PFSK-1 (cell line): ENCODE measurements at regions not wholly inside any gene's neighbourhood (a gene's known extent, or its start where the extent isn't known, plus 50 kb on each side); places are given as distances from the start of the nearest gene placed in this dataset.

Experiments used
- FOXP2 ChIP-seq: optimal IDR thresholded peaks from 2 replicates; pipeline ENCODE3; 2011; ENCODE audit warnings: borderline replicate concordance, control low read depth, inconsistent platforms; ENCODE audit not compliant: insufficient read depth; ENCODE audit errors: extremely low read length, extremely low read depth
- POLR2AphosphoS5 ChIP-seq: IDR thresholded peaks from 2 replicates; pipeline ENCODE4 v1.6.1; 2012; ENCODE audit warnings: low read depth, mild to moderate bottlenecking, control low read depth, low read length, moderate library complexity
- REST ChIP-seq, 2 experiments: IDR thresholded peaks; 2 replicates each; pipeline versions ENCODE4 v1.6.1 to v1.8.0; 2011 to 2012; ENCODE audit warnings: low read depth in 2 of 2, low read length in 2 of 2, control low read depth in 1 of 2, inconsistent platforms in 1 of 2, mild to moderate bottlenecking in 1 of 2, moderate library complexity in 1 of 2; ENCODE audit not compliant: insufficient read depth in 1 of 2
- SIN3A ChIP-seq: IDR thresholded peaks from 2 replicates; pipeline ENCODE4 v1.6.1; 2012; ENCODE audit warnings: mild to moderate bottlenecking, low read length, moderate library complexity, borderline replicate concordance; ENCODE audit not compliant: insufficient read depth
- TAF1 ChIP-seq: IDR thresholded peaks from 2 replicates; pipeline ENCODE4 v1.6.1; 2012; ENCODE audit warnings: low read length, control low read depth, borderline replicate concordance; ENCODE audit not compliant: insufficient read depth

- TF ChIP-seq POLR2AphosphoS5 (no peak), TAF1 (no peak), FOXP2 (no peak), SIN3A (no peak), REST (IDR thresholded peaks at IDR 0.05; ENCODE audit: insufficient read depth in 1 of 2, low read depth in 2 of 2, low read length in 2 of 2) (no peak)
Measured at GRCh38 chr5:58366461-58366860, 93.4 kb downstream of the PLK2 start.

GRCh38 chr5:58365791-58366190 lies 94.1 kb downstream of the PLK2 start:
- TF ChIP-seq TAF1 (no peak), POLR2AphosphoS5 (no peak), FOXP2 (no peak), SIN3A (no peak), REST (IDR thresholded peaks at IDR 0.05; ENCODE audit: insufficient read depth in 1 of 2, low read depth in 2 of 2, low read length in 2 of 2) (no peak)

GRCh38 chr5:58363461-58364249 lies 96.2 kb downstream of the PLK2 start:
- TF ChIP-seq FOXP2, result no peak
- no peak for TF ChIP-seq SIN3A
- TF ChIP-seq TAF1, result no peak
- no peak for TF ChIP-seq REST (IDR thresholded peaks at IDR 0.05; ENCODE audit: insufficient read depth in 1 of 2, low read depth in 2 of 2, low read length in 2 of 2)
- no peak for TF ChIP-seq POLR2AphosphoS5

GRCh38 chr5:58362135-58362534 lies 97.8 kb downstream of the PLK2 start:
- no peak for TF ChIP-seq TAF1
- no peak for TF ChIP-seq FOXP2
- TF ChIP-seq REST (IDR thresholded peaks at IDR 0.05; ENCODE audit: insufficient read depth in 1 of 2, low read depth in 2 of 2, low read length in 2 of 2), result no peak
- no peak for TF ChIP-seq POLR2AphosphoS5
